BLaER1 treated with 17β-estradiol and CSF1 and Interleukin-3, amounts not matched to agents 10 nM and 100 nM (cell line): ENCODE measurements at regions not wholly inside any gene's neighbourhood (a gene's known extent, or its start where the extent isn't known, plus 50 kb on each side); places are given as distances from the start of the nearest gene placed in this dataset.

ENCODE experiments used
- H3K27ac ChIP-seq, 11 experiments: shearing (Covaris generic); formaldehyde crosslinking; 2 replicates each; pipeline ENCODE4 v1.8.1; 2022
- H3K27me3 ChIP-seq, 11 experiments: shearing (Covaris generic); formaldehyde crosslinking; 2 replicates each; pipeline ENCODE4 v1.8.1; 2022
- H3K36me3 ChIP-seq, 11 experiments: shearing (Covaris generic); formaldehyde crosslinking; 2 replicates each; pipeline ENCODE4 v1.8.1; 2022
- H3K4me1 ChIP-seq, 10 experiments: shearing (Covaris generic); formaldehyde crosslinking; 2 replicates each; pipeline ENCODE4 v1.8.1; 2022
- H3K4me2 ChIP-seq, 11 experiments: shearing (Covaris generic); formaldehyde crosslinking; 2 replicates each; pipeline ENCODE4 v1.8.1; 2022
- H3K4me3 ChIP-seq, 10 experiments: shearing (Covaris generic); formaldehyde crosslinking; 2 replicates each; pipeline ENCODE4 v1.8.1; 2022
- H3K9ac ChIP-seq, 11 experiments: shearing (Covaris generic); formaldehyde crosslinking; 2 replicates each; pipeline ENCODE4 v1.8.1; 2022
- H3K9me3 ChIP-seq, 11 experiments: shearing (Covaris generic); formaldehyde crosslinking; replicated peaks in 1 of 11; 2 replicates each; pipeline ENCODE4 v1.8.1; 2022
- H4K20me1 ChIP-seq, 11 experiments: shearing (Covaris generic); formaldehyde crosslinking; 2 replicates each; pipeline ENCODE4 v1.8.1; 2022
- Cebpa-rat ChIP-seq, 11 experiments: shearing (Covaris generic); IDR thresholded peaks; 2 replicates each; pipeline ENCODE4 v1.8.1; 2022

GRCh38 chr5:110177729-110178128, 488.0 kb downstream of the MAN2A1 start:
- Histone ChIP-seq H3K9ac (no peak overlapping the region), H3K4me1 (no peaks in the 10 kb centered on the region), H3K36me3 (no peaks in the 10 kb centered on the region), H3K27me3 (no peaks in the 10 kb centered on the region), H3K27ac (no peak overlapping the region), H3K4me3 (no peak overlapping the region), H3K4me2 (no peak overlapping the region), H3K9me3 (no peaks in the 10 kb centered on the region), H4K20me1 (no peaks in the 10 kb centered on the region)
- no peak for TF ChIP-seq Cebpa-rat (IDR thresholded peaks at IDR 0.05)

- no peak overlapping the region for H3K4me2 ChIP-seq
- H3K27me3 ChIP-seq = no peaks in the 10 kb centered on the region
- no peak for TF ChIP-seq Cebpa-rat (IDR thresholded peaks at IDR 0.05)
- no peaks in the 10 kb centered on the region for H3K4me1 ChIP-seq
- H3K4me3 ChIP-seq = no peak overlapping the region
- no peak overlapping the region for H3K9ac ChIP-seq
- H3K27ac ChIP-seq = no peak overlapping the region
- no peaks in the 10 kb centered on the region for H4K20me1 ChIP-seq
- H3K9me3 ChIP-seq = no peaks in the 10 kb centered on the region
- H3K36me3 ChIP-seq = no peaks in the 10 kb centered on the region
Observed at GRCh38 chr5:110179321-110179720, 489.6 kb downstream of the MAN2A1 start.

GRCh38 chr5:110194191-110194590, 504.5 kb downstream of the MAN2A1 start:
- H3K9ac ChIP-seq = no peak overlapping the region
- no peaks in the 10 kb centered on the region for H4K20me1 ChIP-seq
- H3K36me3 ChIP-seq = no peaks in the 10 kb centered on the region
- TF ChIP-seq Cebpa-rat (IDR thresholded peaks at IDR 0.05) = no peak
- no peak overlapping the region for H3K4me2 ChIP-seq
- H3K27me3 ChIP-seq = no peaks in the 10 kb centered on the region
- no peak overlapping the region for H3K27ac ChIP-seq
- H3K4me3 ChIP-seq = no peak overlapping the region
- no peaks in the 10 kb centered on the region for H3K4me1 ChIP-seq
- H3K9me3 ChIP-seq = peaks cover 0 to 10% (median 0%) of the 10 kb centered on the region in 11 experiments; a peak in 2 of 22 replicates

- H3K36me3 ChIP-seq = no peaks in the 10 kb centered on the region
- H3K9ac ChIP-seq = no peak overlapping the region
- H3K4me3 ChIP-seq = no peak overlapping the region
- H3K4me1 ChIP-seq = no peaks in the 10 kb centered on the region
- H4K20me1 ChIP-seq = no peaks in the 10 kb centered on the region
- H3K27me3 ChIP-seq = no peaks in the 10 kb centered on the region
- H3K9me3 ChIP-seq = peaks cover 0 to 10% (median 0%) of the 10 kb centered on the region in 11 experiments; a peak in 2 of 22 replicates
- no peak for TF ChIP-seq Cebpa-rat (IDR thresholded peaks at IDR 0.05)
- no peak overlapping the region for H3K27ac ChIP-seq
- no peak overlapping the region for H3K4me2 ChIP-seq
Observed at GRCh38 chr5:110195288-110195687, 505.6 kb downstream of the MAN2A1 start.

- Histone ChIP-seq H3K9me3 (peaks cover 0 to 7% (median 3%) of the 10 kb centered on the region in 11 experiments; a peak in 4 of 22 replicates), H3K4me3 (no peak overlapping the region), H3K27ac (no peak overlapping the region), H4K20me1 (no peaks in the 10 kb centered on the region), H3K36me3 (no peaks in the 10 kb centered on the region), H3K9ac (no peak overlapping the region), H3K4me2 (no peak overlapping the region), H3K27me3 (no peaks in the 10 kb centered on the region), H3K4me1 (peaks cover 0 to 14% (median 0%) of the 10 kb centered on the region in 10 experiments; a peak in 5 of 20 replicates)
- TF ChIP-seq Cebpa-rat (IDR thresholded peaks at IDR 0.05) = no peak
Observed at GRCh38 chr5:110201791-110202190, 512.1 kb downstream of the MAN2A1 start.

- Histone ChIP-seq H3K9me3 (peaks cover 12 to 23% (median 22%) of the 10 kb centered on the region in 11 experiments; a peak in 21 of 22 replicates), H3K27me3 (no peaks in the 10 kb centered on the region), H3K36me3 (no peaks in the 10 kb centered on the region), H3K9ac (no peak overlapping the region), H3K4me1 (peaks cover 0 to 14% (median 0%) of the 10 kb centered on the region in 10 experiments; a peak in 5 of 20 replicates), H3K4me3 (no peak overlapping the region), H4K20me1 (no peaks in the 10 kb centered on the region), H3K4me2 (peak overlapping the region in 3 of 11 experiments; percentile 12 to 32 (median 21); a peak in 4 of 22 replicates), H3K27ac (no peak overlapping the region)
- no peak for TF ChIP-seq Cebpa-rat (IDR thresholded peaks at IDR 0.05)
Observed at GRCh38 chr5:110203661-110204060, 513.9 kb downstream of the MAN2A1 start.

- H3K4me1 ChIP-seq = no peaks in the 10 kb centered on the region; a peak in 1 of 20 replicates
- H3K9me3 ChIP-seq = peaks cover 18 to 39% (median 25%) of the 10 kb centered on the region in 11 experiments; a peak in 21 of 22 replicates
- H3K4me3 ChIP-seq = no peak overlapping the region
- H4K20me1 ChIP-seq = no peaks in the 10 kb centered on the region
- TF ChIP-seq Cebpa-rat (IDR thresholded peaks at IDR 0.05) = no peak
- H3K27me3 ChIP-seq = no peaks in the 10 kb centered on the region
- H3K4me2 ChIP-seq = no peak overlapping the region
- H3K9ac ChIP-seq = no peak overlapping the region
- no peaks in the 10 kb centered on the region for H3K36me3 ChIP-seq
- no peak overlapping the region for H3K27ac ChIP-seq
Observed at GRCh38 chr5:110209401-110209800, 517.1 kb downstream of the TMEM232 start.

GRCh38 chr5:110218981-110219380, 507.5 kb downstream of the TMEM232 start:
- peak overlapping the region in 9 of 11 experiments; percentile 24 to 74 (median 58); a peak in 17 of 22 replicates for H3K4me2 ChIP-seq
- no peaks in the 10 kb centered on the region for H3K36me3 ChIP-seq
- no peak overlapping the region for H3K4me3 ChIP-seq
- H3K27me3 ChIP-seq = no peaks in the 10 kb centered on the region
- peaks cover 61 to 86% (median 72%) of the 10 kb centered on the region in 11 experiments for H3K9me3 ChIP-seq
- no peak overlapping the region for H3K9ac ChIP-seq
- no peaks in the 10 kb centered on the region for H4K20me1 ChIP-seq
- TF ChIP-seq Cebpa-rat (IDR thresholded peaks at IDR 0.05) = no peak
- no peak overlapping the region for H3K27ac ChIP-seq
- peaks cover 0 to 20% (median 16%) of the 10 kb centered on the region in 10 experiments; a peak in 15 of 20 replicates for H3K4me1 ChIP-seq

GRCh38 chr5:110219769-110220168, 506.7 kb downstream of the TMEM232 start:
- no peak overlapping the region for H3K9ac ChIP-seq
- H3K9me3 ChIP-seq = peaks cover 61 to 86% (median 72%) of the 10 kb centered on the region in 11 experiments
- TF ChIP-seq Cebpa-rat (IDR thresholded peaks at IDR 0.05) = no peak
- no peak overlapping the region; a peak in 1 of 22 replicates for H3K27ac ChIP-seq
- H3K27me3 ChIP-seq = no peaks in the 10 kb centered on the region
- H3K4me1 ChIP-seq = peaks cover 0 to 20% (median 16%) of the 10 kb centered on the region in 10 experiments; a peak in 15 of 20 replicates
- no peaks in the 10 kb centered on the region for H3K36me3 ChIP-seq
- H4K20me1 ChIP-seq = no peaks in the 10 kb centered on the region
- H3K4me3 ChIP-seq = no peak overlapping the region
- peak overlapping the region in 9 of 11 experiments; percentile 24 to 74 (median 58); a peak in 18 of 22 replicates for H3K4me2 ChIP-seq

- no peak for TF ChIP-seq Cebpa-rat (IDR thresholded peaks at IDR 0.05)
- no peaks in the 10 kb centered on the region for H4K20me1 ChIP-seq
- H3K4me1 ChIP-seq = peaks cover 0 to 20% (median 16%) of the 10 kb centered on the region in 10 experiments; a peak in 15 of 20 replicates
- no peak overlapping the region for H3K4me3 ChIP-seq
- no peaks in the 10 kb centered on the region for H3K36me3 ChIP-seq
- no peak overlapping the region for H3K4me2 ChIP-seq
- H3K27ac ChIP-seq = no peak overlapping the region
- H3K27me3 ChIP-seq = no peaks in the 10 kb centered on the region
- no peak overlapping the region for H3K9ac ChIP-seq
- H3K9me3 ChIP-seq = peaks cover 60 to 81% (median 71%) of the 10 kb centered on the region in 11 experiments
Observed at GRCh38 chr5:110221036-110221435, 505.4 kb downstream of the TMEM232 start.
